ENCODE measurements at regions not wholly inside any gene's neighbourhood (a gene's known extent, or its start where the extent isn't known, plus 50 kb on each side); places are given as distances from the start of the nearest gene placed in this dataset.

GRCh38 chr1:83813576-83813975 is 185.4 kb downstream of the TTLL7 start:
- no peak for DNase-seq (ENCODE audit: low read depth in 2 of 2)

- no peak for DNase-seq (ENCODE audit: low read depth in 2 of 2)
These were observed 188.8 kb downstream of the TTLL7 start for GRCh38 chr1:83810144-83810543.

- no peak for DNase-seq (ENCODE audit: low read depth in 2 of 2)
These were observed 190.4 kb downstream of the TTLL7 start for GRCh38 chr1:83808536-83808935.

GRCh38 chr1:83807821-83808220 is 191.1 kb downstream of the TTLL7 start:
- DNase-seq (ENCODE audit: low read depth in 2 of 2), result no peak

- DNase-seq (ENCODE audit: low read depth in 2 of 2), result no peak
These were observed 191.7 kb downstream of the TTLL7 start for GRCh38 chr1:83807231-83807630.

- DNase-seq (ENCODE audit: low read depth in 2 of 2), result no peak
These were observed 193.0 kb downstream of the TTLL7 start for GRCh38 chr1:83805921-83806320.

- DNase-seq (ENCODE audit: low read depth in 2 of 2), result no peak
These were observed 196.3 kb downstream of the TTLL7 start for GRCh38 chr1:83802460-83803152.

GRCh38 chr1:83802023-83802422 is 196.9 kb downstream of the TTLL7 start:
- no peak for DNase-seq (ENCODE audit: low read depth in 2 of 2)

- DNase-seq (ENCODE audit: low read depth in 2 of 2), result no peak
These were observed 198.9 kb downstream of the TTLL7 start for GRCh38 chr1:83800066-83800465.

GRCh38 chr1:83799594-83799993 is 199.3 kb downstream of the TTLL7 start:
- no peak for DNase-seq (ENCODE audit: low read depth in 2 of 2)

- no peak for DNase-seq (ENCODE audit: low read depth in 2 of 2)
These were observed 200.0 kb downstream of the TTLL7 start for GRCh38 chr1:83798965-83799364.

GRCh38 chr1:83796409-83796808 is 202.5 kb downstream of the TTLL7 start:
- no peak for DNase-seq (ENCODE audit: low read depth in 2 of 2)

GRCh38 chr1:83794384-83794783 is 204.5 kb downstream of the TTLL7 start:
- no peak for DNase-seq (ENCODE audit: low read depth in 2 of 2)

GRCh38 chr1:83791821-83792437 is 207.0 kb downstream of the TTLL7 start:
- DNase-seq (ENCODE audit: low read depth in 2 of 2), result no peak

GRCh38 chr1:83790446-83790845 is 208.5 kb downstream of the TTLL7 start:
- no peak for DNase-seq (ENCODE audit: low read depth in 2 of 2)

GRCh38 chr1:83787246-83787998 is 211.5 kb downstream of the TTLL7 start:
- no peak for DNase-seq (ENCODE audit: low read depth in 2 of 2)

- no peak for DNase-seq (ENCODE audit: low read depth in 2 of 2)
These were observed 217.3 kb downstream of the TTLL7 start for GRCh38 chr1:83781667-83782066.

GRCh38 chr1:83779565-83779964 is 219.4 kb downstream of the TTLL7 start:
- no peak for DNase-seq (ENCODE audit: low read depth in 2 of 2)

GRCh38 chr1:83777758-83778101 is 221.2 kb downstream of the TTLL7 start:
- no peak for DNase-seq (ENCODE audit: low read depth in 2 of 2)

GRCh38 chr1:83776913-83777757 is 221.8 kb downstream of the TTLL7 start:
- DNase-seq (ENCODE audit: low read depth in 2 of 2), result no peak

GRCh38 chr1:83775977-83776603 is 222.8 kb downstream of the TTLL7 start:
- DNase-seq (ENCODE audit: low read depth in 2 of 2), result no peak

- no peak for DNase-seq (ENCODE audit: low read depth in 2 of 2)
These were observed 225.9 kb downstream of the TTLL7 start for GRCh38 chr1:83773059-83773458.

Data from stimulated activated CD8-positive, alpha-beta memory T cell treated with anti-CD3 and anti-CD28 coated beads, Interleukin-15, amount 100 ng/mL, for 4 hours (primary cell).